ENCODE measurements at regions not wholly inside any gene's neighbourhood (a gene's known extent, or its start where the extent isn't known, plus 50 kb on each side); places are given as distances from the start of the nearest gene placed in this dataset.

- DNase-seq, result no peak
- H3K9me3 Mint-ChIP-seq, result peaks cover 0 to 3% (median 0%) of the 10 kb centered on the region in 6 donors
- H3K4me1 Mint-ChIP-seq, result no peaks in the 10 kb centered on the region
- H3K4me3 Mint-ChIP-seq, result no peak overlapping the region
- H3K27me3 Mint-ChIP-seq (ENCODE audit: low read depth in 3 of 3), result peaks cover 2% of the 10 kb centered on the region in 3 donors
- H3K27ac Mint-ChIP-seq, result no peak overlapping the region
- H3K36me3 Mint-ChIP-seq, result no peaks in the 10 kb centered on the region
These were observed 155.5 kb upstream of the ACVR2A start for GRCh38 chr2:147689220-147689909.

- Mint-ChIP-seq H3K4me3 (no peak overlapping the region), H3K27me3 (ENCODE audit: low read depth in 3 of 3) (peaks cover under 1 to 2% (median 2%) of the 10 kb centered on the region in 3 donors), H3K36me3 (no peaks in the 10 kb centered on the region), H3K9me3 (peaks cover 0 to 3% (median 0%) of the 10 kb centered on the region in 6 donors), H3K4me1 (no peaks in the 10 kb centered on the region), H3K27ac (no peak overlapping the region)
- no peak for DNase-seq
These were observed 156.6 kb upstream of the ACVR2A start for GRCh38 chr2:147688242-147688641.

- Mint-ChIP-seq H3K27me3 (ENCODE audit: low read depth in 3 of 3) (peaks cover 0 to 2% (median 2%) of the 10 kb centered on the region in 3 donors), H3K4me3 (no peak overlapping the region), H3K36me3 (no peaks in the 10 kb centered on the region), H3K9me3 (peaks cover 0 to 1% (median 0%) of the 10 kb centered on the region in 6 donors), H3K27ac (no peak overlapping the region), H3K4me1 (no peaks in the 10 kb centered on the region)
- DNase-seq, result no peak
These were observed 158.5 kb upstream of the ACVR2A start for GRCh38 chr2:147686365-147686764.

GRCh38 chr2:147684903-147685302 lies 159.9 kb upstream of the ACVR2A start:
- Mint-ChIP-seq H3K27me3 (ENCODE audit: low read depth in 3 of 3) (peaks cover 0 to 2% (median 2%) of the 10 kb centered on the region in 3 donors), H3K27ac (no peak overlapping the region), H3K36me3 (no peaks in the 10 kb centered on the region), H3K9me3 (peaks cover 0 to 1% (median 0%) of the 10 kb centered on the region in 6 donors), H3K4me1 (no peaks in the 10 kb centered on the region), H3K4me3 (no peak overlapping the region)
- DNase-seq, result no peak

GRCh38 chr2:147683380-147683779 lies 161.4 kb upstream of the ACVR2A start:
- DNase-seq, result no peak
- Mint-ChIP-seq H3K4me1 (no peaks in the 10 kb centered on the region), H3K27me3 (ENCODE audit: low read depth in 3 of 3) (peaks cover 0 to 2% (median 0%) of the 10 kb centered on the region in 3 donors), H3K36me3 (no peaks in the 10 kb centered on the region), H3K4me3 (no peak overlapping the region), H3K9me3 (peaks cover 0 to 1% (median 0%) of the 10 kb centered on the region in 6 donors), H3K27ac (no peak overlapping the region)

GRCh38 chr2:147681093-147681492 lies 163.7 kb upstream of the ACVR2A start:
- Mint-ChIP-seq H3K36me3 (no peaks in the 10 kb centered on the region), H3K4me1 (no peaks in the 10 kb centered on the region), H3K9me3 (peaks cover 0 to 1% (median 0%) of the 10 kb centered on the region in 6 donors), H3K27ac (no peak overlapping the region), H3K27me3 (ENCODE audit: low read depth in 3 of 3) (peaks cover 0 to 4% (median 0%) of the 10 kb centered on the region in 3 donors), H3K4me3 (no peak overlapping the region)
- no peak for DNase-seq

- H3K27me3 Mint-ChIP-seq (ENCODE audit: low read depth in 3 of 3), result peaks cover 0 to 5% (median 1%) of the 10 kb centered on the region in 3 donors
- H3K4me3 Mint-ChIP-seq, result no peak overlapping the region
- H3K27ac Mint-ChIP-seq, result no peak overlapping the region
- no peaks in the 10 kb centered on the region for H3K36me3 Mint-ChIP-seq
- H3K4me1 Mint-ChIP-seq, result no peaks in the 10 kb centered on the region
- H3K9me3 Mint-ChIP-seq, result peaks cover 0 to 1% (median 0%) of the 10 kb centered on the region in 6 donors
- no peak for DNase-seq
These were observed 164.8 kb upstream of the ACVR2A start for GRCh38 chr2:147679955-147680531.

GRCh38 chr2:147679191-147679954 lies 165.5 kb upstream of the ACVR2A start:
- no peaks in the 10 kb centered on the region for H3K4me1 Mint-ChIP-seq
- no peaks in the 10 kb centered on the region for H3K9me3 Mint-ChIP-seq
- H3K4me3 Mint-ChIP-seq, result no peak overlapping the region
- peaks cover 0 to 4% (median 1%) of the 10 kb centered on the region in 3 donors for H3K27me3 Mint-ChIP-seq (ENCODE audit: low read depth in 3 of 3)
- DNase-seq, result no peak
- no peaks in the 10 kb centered on the region for H3K36me3 Mint-ChIP-seq
- H3K27ac Mint-ChIP-seq, result no peak overlapping the region

GRCh38 chr2:147665105-147665504 lies 179.7 kb upstream of the ACVR2A start:
- Mint-ChIP-seq H3K4me3 (no peak overlapping the region), H3K9me3 (no peaks in the 10 kb centered on the region), H3K36me3 (no peaks in the 10 kb centered on the region), H3K4me1 (peaks cover 17 to 22% of the 10 kb centered on the region in 2 donors), H3K27ac (no peak overlapping the region), H3K27me3 (ENCODE audit: low read depth in 3 of 3) (no peaks in the 10 kb centered on the region)
- DNase-seq, result no peak

- Mint-ChIP-seq H3K9me3 (peaks cover 0 to 1% (median 0%) of the 10 kb centered on the region in 6 donors), H3K4me3 (peak overlapping the region; percentile 57 to 73 (median 67)), H3K27me3 (ENCODE audit: low read depth in 3 of 3) (peaks cover 0 to 2% (median 0%) of the 10 kb centered on the region in 3 donors), H3K36me3 (no peaks in the 10 kb centered on the region), H3K27ac (peak overlapping the region; percentile 3 to 77 (median 54)), H3K4me1 (peaks cover 17 to 22% of the 10 kb centered on the region in 2 donors)
- peak in 1 of 3 donors; percentile 2 for DNase-seq
These were observed 180.9 kb upstream of the ACVR2A start for GRCh38 chr2:147663962-147664361.

- Mint-ChIP-seq H3K9me3 (peaks cover 0 to 2% (median 0%) of the 10 kb centered on the region in 6 donors), H3K27ac (peak overlapping the region; percentile 3 to 77 (median 54)), H3K4me3 (peak overlapping the region; percentile 57 to 73 (median 67)), H3K4me1 (peaks cover 17 to 22% of the 10 kb centered on the region in 2 donors), H3K27me3 (ENCODE audit: low read depth in 3 of 3) (peaks cover 0 to 2% (median 0%) of the 10 kb centered on the region in 3 donors), H3K36me3 (no peaks in the 10 kb centered on the region)
- DNase-seq, result peak; percentile 9 to 37 (median 27)
These were observed 181.5 kb upstream of the ACVR2A start for GRCh38 chr2:147663153-147663961.

GRCh38 chr2:147662221-147662620 lies 182.6 kb upstream of the ACVR2A start:
- no peak for DNase-seq
- Mint-ChIP-seq H3K9me3 (peaks cover 0 to 2% (median 0%) of the 10 kb centered on the region in 6 donors), H3K36me3 (no peaks in the 10 kb centered on the region), H3K4me1 (peaks cover 17 to 22% of the 10 kb centered on the region in 2 donors), H3K27ac (no peak overlapping the region), H3K4me3 (no peak overlapping the region), H3K27me3 (ENCODE audit: low read depth in 3 of 3) (peaks cover 0 to 3% (median 2%) of the 10 kb centered on the region in 3 donors)

- H3K4me1 Mint-ChIP-seq, result peaks cover 17 to 22% of the 10 kb centered on the region in 2 donors
- H3K27ac Mint-ChIP-seq, result no peak overlapping the region
- H3K4me3 Mint-ChIP-seq, result no peak overlapping the region
- no peak for DNase-seq
- H3K9me3 Mint-ChIP-seq, result peaks cover 0 to 2% (median 0%) of the 10 kb centered on the region in 6 donors
- H3K27me3 Mint-ChIP-seq (ENCODE audit: low read depth in 3 of 3), result peaks cover 0 to 6% (median 2%) of the 10 kb centered on the region in 3 donors
- H3K36me3 Mint-ChIP-seq, result no peaks in the 10 kb centered on the region
These were observed 184.1 kb upstream of the ACVR2A start for GRCh38 chr2:147660680-147661079.
